GM12878 (cell line): ENCODE measurements at regions not wholly inside any gene's neighbourhood (a gene's known extent, or its start where the extent isn't known, plus 50 kb on each side); places are given as distances from the start of the nearest gene placed in this dataset.

Experiments used
- ATAC-seq: fragments of 200-7000 bp; cut with Tn5 transposase; 3 replicates; pipeline ENCODE4 v1.9.1; 2020; ENCODE audit warnings: mild to moderate bottlenecking, moderate library complexity
- BruUV-seq: library from RNA; stranded (reverse); fragments of 400-500 nt; replicated peaks from 2 replicates; lab custom pipeline; 2021; lab: Mats Ljungman, UMichigan
- CTCF ChIA-PET: fragments of 300-600 bp; sonication (Branson Sonifier 250); formaldehyde crosslinking; extraction: SDS; loops from one replicate; lab custom pipeline; 2021; ENCODE audit warnings: inconsistent platforms; lab: Yijun Ruan, JAX
- POLR2A ChIA-PET: fragments of 350-600 bp; formaldehyde crosslinking; extraction: SDS; loops from one replicate; lab custom pipeline; 2021; ENCODE audit warnings: inconsistent platforms; lab: Charles Lee
- RAD21 ChIA-PET: fragments of 300-600 bp; sonication (Branson Sonifier 250); formaldehyde crosslinking; loops from one replicate; lab custom pipeline; 2023; ENCODE audit warnings: antibody characterized with exemption; ENCODE audit not compliant: unreplicated experiment; lab: Charles Lee
- SMC1A ChIA-PET: fragments of 300-600 bp; sonication (Branson Sonifier 250); formaldehyde crosslinking; loops from one replicate; lab custom pipeline; 2023; ENCODE audit not compliant: unreplicated experiment, uncharacterized antibody; lab: Charles Lee
- DNase-seq: peaks from one replicate; pipeline ENCODE4 v3.0.0-alpha.2; 2011; ENCODE audit warnings: low read depth, low spot score
- FAIRE-seq: peaks from 3 replicates; lab custom pipeline; 2011; peaks lifted over from hg19 to GRCh38; lab: Jason Lieb, UNC
- H2AFZ ChIP-seq: 2 replicates; pipeline ENCODE4 v1.6.0; 2011; ENCODE audit warnings: low read depth, low read length, control low read depth; ENCODE audit not compliant: control insufficient read depth
- H3K27ac ChIP-seq: 2 replicates; pipeline ENCODE4 v1.5.1; 2011; ENCODE audit warnings: control low read depth; ENCODE audit not compliant: control insufficient read depth, insufficient read depth
- H3K27me3 ChIP-seq, 2 experiments: replicated peaks in 1 of 2; 2 replicates each; pipeline versions ENCODE4 v1.6.0 to v1.6.1; 2011; ENCODE audit warnings: low read length in 1 of 2; ENCODE audit not compliant: control insufficient read depth in 2 of 2, insufficient read depth in 2 of 2
- H3K36me3 ChIP-seq, 2 experiments: 2 replicates each; pipeline ENCODE4 v1.5.1; 2011; ENCODE audit warnings: low read length in 1 of 2; ENCODE audit not compliant: control insufficient read depth in 2 of 2, insufficient read depth in 2 of 2
- H3K4me1 ChIP-seq: 2 replicates; pipeline ENCODE4 v1.6.1; 2011; ENCODE audit warnings: mild to moderate bottlenecking, low read length, moderate library complexity, mixed read lengths; ENCODE audit not compliant: control insufficient read depth, insufficient read depth
- H3K4me2 ChIP-seq: 2 replicates; pipeline ENCODE4 v1.6.0; 2011; ENCODE audit warnings: control low read depth; ENCODE audit not compliant: control insufficient read depth, insufficient read depth
- H3K4me3 ChIP-seq: fragments of 200-600 bp; sonication (generic); 2 replicates; pipeline ENCODE4 v1.5.1; 2016
- H3K79me2 ChIP-seq: 2 replicates; pipeline ENCODE4 v1.6.0; 2011; ENCODE audit warnings: low read length; ENCODE audit not compliant: control insufficient read depth, insufficient read depth
- H3K9ac ChIP-seq: 2 replicates; pipeline ENCODE4 v1.8.0; 2011; ENCODE audit warnings: low read length, control low read depth, mixed read lengths; ENCODE audit not compliant: control insufficient read depth, insufficient read depth
- H3K9me3 ChIP-seq: replicated peaks from 3 replicates; pipeline ENCODE4 v1.5.1; 2011; ENCODE audit warnings: mild to moderate bottlenecking, low read length; ENCODE audit not compliant: control insufficient read depth, insufficient read depth
- H4K20me1 ChIP-seq: 2 replicates; pipeline ENCODE4 v1.6.0; 2011; ENCODE audit not compliant: control insufficient read depth, insufficient read depth
- BHLHE40 ChIP-seq, 2 experiments: fragments of 450-650 bp in 1 of 2; IDR thresholded peaks; 2 replicates each; pipeline ENCODE4 v1.6.1; 2011 to 2017; ENCODE audit warnings: low read depth in 2 of 2, borderline replicate concordance in 1 of 2, improper control_type of control experiment in 1 of 2, low read length in 1 of 2, mild to moderate bottlenecking in 1 of 2
- CHD1 ChIP-seq: IDR thresholded peaks from 2 replicates; pipeline ENCODE4 v1.6.1; 2012; ENCODE audit warnings: low read depth, low read length, improper control_type of control experiment
- IRF4 ChIP-seq: IDR thresholded peaks from 2 replicates; pipeline ENCODE4 v1.6.1; 2011; ENCODE audit warnings: low read depth, low read length
- JUNB ChIP-seq: IDR thresholded peaks from 2 replicates; pipeline ENCODE4 v1.6.1; 2016; ENCODE audit warnings: antibody characterized with exemption, mild to moderate bottlenecking
- NBN ChIP-seq: fragments of 450-650 bp; IDR thresholded peaks from 2 replicates; pipeline ENCODE4 v1.6.1; 2016
- PAX5 ChIP-seq: IDR thresholded peaks from 2 replicates; pipeline ENCODE4 v1.6.1; 2011; ENCODE audit warnings: low read depth, low read length, borderline replicate concordance
- SMAD5 ChIP-seq: IDR thresholded peaks from 2 replicates; pipeline ENCODE4 v1.6.1; 2016; ENCODE audit warnings: antibody characterized with exemption, low read depth
- SRF ChIP-seq, 2 experiments: IDR thresholded peaks; 2 replicates each; pipeline ENCODE4 v1.6.1; 2011; ENCODE audit warnings: low read depth in 2 of 2, low read length in 2 of 2, mild to moderate bottlenecking in 1 of 2, moderate library complexity in 1 of 2
- SUZ12 ChIP-seq: fragments of 200-600 bp; sonication (generic); IDR thresholded peaks from one replicate; pipeline ENCODE4 v1.6.1; 2018; ENCODE audit warnings: antibody characterized with exemption, mild to moderate bottlenecking; ENCODE audit not compliant: unreplicated experiment
- TCF7 ChIP-seq: IDR thresholded peaks from 2 replicates; pipeline ENCODE4 v1.6.1; 2014; ENCODE audit warnings: antibody characterized with exemption, borderline replicate concordance
- WGBS: methylation state at CpG from one replicate; pipeline ENCODE4 v1.1.6; 2016; ENCODE audit warnings: low lambda C conversion rate; ENCODE audit not compliant: insufficient replicate concordance, insufficient coverage; ENCODE audit errors: missing lambda C conversion rate; 5-methylcytosine and 5-hydroxymethylcytosine counted together
- in situ Hi-C: fragments of 300-500 bp; cut with MboI; formaldehyde crosslinking; loops from 9 replicates; pipeline ENCODE4 v1.14.3; 2018; ENCODE audit warnings: mixed read lengths
- intact Hi-C: fragments of 100-400 bp; cut with micrococcal nuclease; formaldehyde crosslinking; loops from one replicate; pipeline ENCODE4 v1.14.2; 2022; ENCODE audit not compliant: unreplicated experiment
- TF ChIP-seq, protein P1 (sequence below): fragments of 450-650 bp; IDR thresholded peaks from 2 replicates; pipeline ENCODE4 v1.6.1; 2017; ENCODE audit warnings: low read depth, mild to moderate bottlenecking, moderate library complexity
- TF ChIP-seq, protein P2 (sequence below): fragments of 450-650 bp; formaldehyde crosslinking; IDR thresholded peaks from 2 replicates; pipeline ENCODE4 v1.5.0; 2022; ENCODE audit warnings: mild to moderate bottlenecking, missing genetic modification characterization
- TF ChIP-seq, protein P3 (sequence below): fragments of 150-350 bp; IDR thresholded peaks from 2 replicates; pipeline ENCODE4 v1.6.1; 2014; ENCODE audit warnings: mild to moderate bottlenecking, low read depth, low read length

DNA sequence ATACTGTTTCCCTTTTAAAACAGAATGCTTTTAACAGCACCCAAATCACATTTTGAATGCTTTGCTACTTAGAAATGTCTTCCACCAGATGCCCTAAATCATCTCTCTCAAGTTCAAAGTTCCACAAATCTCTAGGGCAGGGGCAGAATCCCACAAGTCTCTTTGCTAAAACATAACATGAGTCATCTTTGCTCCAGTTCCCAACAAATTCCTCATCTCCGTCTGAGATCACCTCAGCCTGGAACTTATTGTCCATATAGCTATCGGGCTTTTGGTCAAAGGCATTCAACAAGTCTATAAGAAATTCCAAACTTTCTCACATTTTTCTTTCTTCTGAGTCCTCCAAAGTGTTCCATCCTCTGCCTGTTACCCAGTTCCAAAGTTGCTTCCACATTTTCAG is 1374.5 kb upstream of the NXPH2 start:
- Histone ChIP-seq H3K4me1 (no peaks in the 10 kb centered on the region), H3K79me2 (no peaks in the 10 kb centered on the region)
- TF ChIP-seq, protein P1, sequence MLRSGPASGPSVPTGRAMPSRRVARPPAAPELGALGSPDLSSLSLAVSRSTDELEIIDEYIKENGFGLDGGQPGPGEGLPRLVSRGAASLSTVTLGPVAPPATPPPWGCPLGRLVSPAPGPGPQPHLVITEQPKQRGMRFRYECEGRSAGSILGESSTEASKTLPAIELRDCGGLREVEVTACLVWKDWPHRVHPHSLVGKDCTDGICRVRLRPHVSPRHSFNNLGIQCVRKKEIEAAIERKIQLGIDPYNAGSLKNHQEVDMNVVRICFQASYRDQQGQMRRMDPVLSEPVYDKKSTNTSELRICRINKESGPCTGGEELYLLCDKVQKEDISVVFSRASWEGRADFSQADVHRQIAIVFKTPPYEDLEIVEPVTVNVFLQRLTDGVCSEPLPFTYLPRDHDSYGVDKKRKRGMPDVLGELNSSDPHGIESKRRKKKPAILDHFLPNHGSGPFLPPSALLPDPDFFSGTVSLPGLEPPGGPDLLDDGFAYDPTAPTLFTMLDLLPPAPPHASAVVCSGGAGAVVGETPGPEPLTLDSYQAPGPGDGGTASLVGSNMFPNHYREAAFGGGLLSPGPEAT, result no peak
- TF ChIP-seq PAX5, result no peak
- no peak for TF ChIP-seq IRF4
- TF ChIP-seq, all 136 proteins: peak for 0
- ChIA-PET POLR2A (no interaction called here), RAD21 (no interaction called here), SMC1A (no interaction called here), CTCF (interaction anchor here (0.6 kb wide), 1 partner anchor 8 kb away, joined by 3 read pairs; no protein-coding TSS in a partner anchor)
- Histone ChIP-seq H3K27me3 (no peaks in the 10 kb centered on the region), H3K4me3 (no peak overlapping the region), H2AFZ (no peak overlapping the region), H4K20me1 (no peaks in the 10 kb centered on the region), H3K4me2 (no peak overlapping the region), H3K36me3 (no peaks in the 10 kb centered on the region), H3K9me3 (no peaks in the 10 kb centered on the region), H3K9ac (no peak overlapping the region), H3K27ac (no peak overlapping the region)
- DNase-seq (no peak), ATAC-seq (no peak), FAIRE-seq (no peak)
- intact Hi-C loops (no loop called here), in situ Hi-C loops (no loop called here)
- no TSS peak for BruUV-seq
- 0% methylated on average over 2 of the region's 2 CpGs for WGBS

DNA sequence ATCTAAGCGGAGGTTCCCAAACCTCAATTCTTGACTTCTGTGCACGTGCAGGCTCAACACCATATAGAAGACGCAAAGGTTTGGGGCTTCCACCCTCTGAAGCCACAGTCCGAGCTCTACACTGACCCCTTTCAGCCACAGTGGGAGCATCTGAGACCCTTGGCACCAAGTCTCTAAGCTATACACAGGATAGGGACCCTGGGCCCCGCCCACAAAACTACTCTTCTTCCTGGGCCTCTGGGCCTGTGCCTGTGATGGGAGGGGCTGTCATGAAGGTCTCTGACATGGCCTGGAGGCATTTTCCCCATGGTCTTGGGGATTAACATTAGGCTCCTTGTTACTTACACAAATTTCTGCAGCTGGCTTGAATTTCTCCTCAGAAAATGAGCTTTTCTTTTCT is 1374.1 kb upstream of the NXPH2 start:
- CTCF ChIA-PET, result interaction anchor here (0.6 kb wide), 1 partner anchor 9 kb away, joined by 3 read pairs; no protein-coding TSS in a partner anchor
- H3K36me3 ChIP-seq, result no peaks in the 10 kb centered on the region
- H2AFZ ChIP-seq, result no peak overlapping the region
- no peak overlapping the region for H3K4me3 ChIP-seq
- no peaks in the 10 kb centered on the region for H3K9me3 ChIP-seq
- BruUV-seq, result no TSS peak
- ATAC-seq, result no peak
- SMC1A ChIA-PET, result no interaction called here
- H3K4me1 ChIP-seq, result no peaks in the 10 kb centered on the region
- H3K4me2 ChIP-seq, result no peak overlapping the region
- POLR2A ChIA-PET, result no interaction called here
- no peak overlapping the region for H3K27ac ChIP-seq
- H3K9ac ChIP-seq, result no peak overlapping the region
- intact Hi-C loops, result no loop called here
- WGBS, result 12% methylated on average over 5 of the region's 5 CpGs
- no peaks in the 10 kb centered on the region for H4K20me1 ChIP-seq
- RAD21 ChIA-PET, result no interaction called here
- DNase-seq, result no peak
- no peaks in the 10 kb centered on the region for H3K79me2 ChIP-seq
- H3K27me3 ChIP-seq, result no peaks in the 10 kb centered on the region
- FAIRE-seq, result no peak
- in situ Hi-C loops, result no loop called here
- TF ChIP-seq, protein P2, sequence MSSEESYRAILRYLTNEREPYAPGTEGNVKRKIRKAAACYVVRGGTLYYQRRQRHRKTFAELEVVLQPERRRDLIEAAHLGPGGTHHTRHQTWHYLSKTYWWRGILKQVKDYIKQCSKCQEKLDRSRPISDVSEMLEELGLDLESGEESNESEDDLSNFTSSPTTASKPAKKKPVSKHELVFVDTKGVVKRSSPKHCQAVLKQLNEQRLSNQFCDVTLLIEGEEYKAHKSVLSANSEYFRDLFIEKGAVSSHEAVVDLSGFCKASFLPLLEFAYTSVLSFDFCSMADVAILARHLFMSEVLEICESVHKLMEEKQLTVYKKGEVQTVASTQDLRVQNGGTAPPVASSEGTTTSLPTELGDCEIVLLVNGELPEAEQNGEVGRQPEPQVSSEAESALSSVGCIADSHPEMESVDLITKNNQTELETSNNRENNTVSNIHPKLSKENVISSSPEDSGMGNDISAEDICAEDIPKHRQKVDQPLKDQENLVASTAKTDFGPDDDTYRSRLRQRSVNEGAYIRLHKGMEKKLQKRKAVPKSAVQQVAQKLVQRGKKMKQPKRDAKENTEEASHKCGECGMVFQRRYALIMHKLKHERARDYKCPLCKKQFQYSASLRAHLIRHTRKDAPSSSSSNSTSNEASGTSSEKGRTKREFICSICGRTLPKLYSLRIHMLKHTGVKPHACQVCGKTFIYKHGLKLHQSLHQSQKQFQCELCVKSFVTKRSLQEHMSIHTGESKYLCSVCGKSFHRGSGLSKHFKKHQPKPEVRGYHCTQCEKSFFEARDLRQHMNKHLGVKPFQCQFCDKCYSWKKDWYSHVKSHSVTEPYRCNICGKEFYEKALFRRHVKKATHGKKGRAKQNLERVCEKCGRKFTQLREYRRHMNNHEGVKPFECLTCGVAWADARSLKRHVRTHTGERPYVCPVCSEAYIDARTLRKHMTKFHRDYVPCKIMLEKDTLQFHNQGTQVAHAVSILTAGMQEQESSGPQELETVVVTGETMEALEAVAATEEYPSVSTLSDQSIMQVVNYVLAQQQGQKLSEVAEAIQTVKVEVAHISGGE (CRISPR knock-in tag), result no peak
- no peak for TF ChIP-seq CHD1
- TF ChIP-seq TCF7, result no peak
- TF ChIP-seq SRF (IDR thresholded peaks at IDR 0.05; ENCODE audit: low read depth in 2 of 2, low read length in 2 of 2), result no peak
- TF ChIP-seq, protein P3, sequence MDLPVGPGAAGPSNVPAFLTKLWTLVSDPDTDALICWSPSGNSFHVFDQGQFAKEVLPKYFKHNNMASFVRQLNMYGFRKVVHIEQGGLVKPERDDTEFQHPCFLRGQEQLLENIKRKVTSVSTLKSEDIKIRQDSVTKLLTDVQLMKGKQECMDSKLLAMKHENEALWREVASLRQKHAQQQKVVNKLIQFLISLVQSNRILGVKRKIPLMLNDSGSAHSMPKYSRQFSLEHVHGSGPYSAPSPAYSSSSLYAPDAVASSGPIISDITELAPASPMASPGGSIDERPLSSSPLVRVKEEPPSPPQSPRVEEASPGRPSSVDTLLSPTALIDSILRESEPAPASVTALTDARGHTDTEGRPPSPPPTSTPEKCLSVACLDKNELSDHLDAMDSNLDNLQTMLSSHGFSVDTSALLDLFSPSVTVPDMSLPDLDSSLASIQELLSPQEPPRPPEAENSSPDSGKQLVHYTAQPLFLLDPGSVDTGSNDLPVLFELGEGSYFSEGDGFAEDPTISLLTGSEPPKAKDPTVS, result no peak
- no peak for TF ChIP-seq JUNB
- no peak for TF ChIP-seq NBN
- TF ChIP-seq SUZ12, result no peak
- no peak for TF ChIP-seq SMAD5
- TF ChIP-seq BHLHE40 (IDR thresholded peaks at IDR 0.05; ENCODE audit: borderline replicate concordance in 1 of 2, low read depth in 2 of 2, low read length in 1 of 2), result no peak
